Colonic mucosa (tissue), 4 donors: ENCODE measurements at regions not wholly inside any gene's neighbourhood (a gene's known extent, or its start where the extent isn't known, plus 50 kb on each side); places are given as distances from the start of the nearest gene placed in this dataset.
"Not testable (repeated sequence)": the region's sequence is repeated elsewhere in the genome, so short reads cannot be mapped to it uniquely, and the experiment has no call there.

Source experiments
- DNase-seq: peaks from one replicate; pipeline ENCODE4 v3.0.0-alpha.2; 2020
- H3K27ac ChIP-seq: fragments of 200-600 bp; one replicate; pipeline ENCODE4 v1.8.0; 2021
- H3K27me3 ChIP-seq: fragments of 200-600 bp; one replicate; pipeline ENCODE4 v1.8.0; 2021
- H3K36me3 ChIP-seq: fragments of 200-600 bp; one replicate; pipeline ENCODE4 v1.8.0; 2021
- H3K4me1 ChIP-seq: fragments of 200-600 bp; one replicate; pipeline ENCODE4 v1.8.0; 2021; ENCODE audit warnings: mild to moderate bottlenecking
- H3K4me3 ChIP-seq: fragments of 200-600 bp; one replicate; pipeline ENCODE4 v1.8.0; 2021
- H3K9ac ChIP-seq, 2 donors: one replicate each; pipeline ENCODE4 v1.7.0; 2013; ENCODE audit warnings: control low read depth in 2 of 2, low read depth in 2 of 2, low read length in 2 of 2
- H3K9me3 ChIP-seq: fragments of 200-600 bp; one replicate; pipeline ENCODE4 v1.8.0; 2021
- intact Hi-C: fragments of 100-400 bp; cut with DNase I; formaldehyde crosslinking; loops from one replicate; pipeline ENCODE4 v1.14.1; 2022
- TF ChIP-seq, protein P1 (sequence below): fragments of 200-600 bp; IDR thresholded peaks from one replicate; pipeline ENCODE4 v1.8.0; 2022; ENCODE audit warnings: antibody characterized with exemption, mild to moderate bottlenecking
- donor health status: healthy.
- donor health status: DM: no; HTN: no; CAD: no.
- donor health status: DM: no; HTN: no; CAD: no.

DNA sequence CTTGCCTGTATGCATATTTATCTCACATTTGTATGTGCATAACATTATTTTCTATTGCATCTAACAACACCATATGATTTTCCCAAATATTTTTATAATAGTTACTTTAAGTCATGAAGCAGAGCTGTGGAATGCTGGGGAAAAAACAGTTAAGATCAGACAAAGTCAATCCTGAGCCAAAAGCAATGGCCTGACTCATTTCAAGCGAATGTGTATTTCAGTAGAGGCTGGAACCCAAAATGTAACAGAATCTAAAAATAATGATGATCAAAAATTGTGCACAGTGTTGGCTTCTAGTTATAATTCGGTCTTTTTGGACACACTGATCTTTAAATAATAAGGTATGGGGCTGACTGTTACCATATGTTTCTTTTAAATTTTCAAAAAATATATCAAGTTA is 516.2 kb upstream of the ADGRL3 start:
- Histone ChIP-seq H3K36me3 (no peaks in the 10 kb centered on the region), H3K4me1 (no peaks in the 10 kb centered on the region), H3K9ac (no peak overlapping the region), H3K27me3 (no peaks in the 10 kb centered on the region), H3K4me3 (no peak overlapping the region), H3K27ac (no peak overlapping the region), H3K9me3 (no peaks in the 10 kb centered on the region)
- TF ChIP-seq, protein P1, sequence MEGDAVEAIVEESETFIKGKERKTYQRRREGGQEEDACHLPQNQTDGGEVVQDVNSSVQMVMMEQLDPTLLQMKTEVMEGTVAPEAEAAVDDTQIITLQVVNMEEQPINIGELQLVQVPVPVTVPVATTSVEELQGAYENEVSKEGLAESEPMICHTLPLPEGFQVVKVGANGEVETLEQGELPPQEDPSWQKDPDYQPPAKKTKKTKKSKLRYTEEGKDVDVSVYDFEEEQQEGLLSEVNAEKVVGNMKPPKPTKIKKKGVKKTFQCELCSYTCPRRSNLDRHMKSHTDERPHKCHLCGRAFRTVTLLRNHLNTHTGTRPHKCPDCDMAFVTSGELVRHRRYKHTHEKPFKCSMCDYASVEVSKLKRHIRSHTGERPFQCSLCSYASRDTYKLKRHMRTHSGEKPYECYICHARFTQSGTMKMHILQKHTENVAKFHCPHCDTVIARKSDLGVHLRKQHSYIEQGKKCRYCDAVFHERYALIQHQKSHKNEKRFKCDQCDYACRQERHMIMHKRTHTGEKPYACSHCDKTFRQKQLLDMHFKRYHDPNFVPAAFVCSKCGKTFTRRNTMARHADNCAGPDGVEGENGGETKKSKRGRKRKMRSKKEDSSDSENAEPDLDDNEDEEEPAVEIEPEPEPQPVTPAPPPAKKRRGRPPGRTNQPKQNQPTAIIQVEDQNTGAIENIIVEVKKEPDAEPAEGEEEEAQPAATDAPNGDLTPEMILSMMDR = no peak
- no peak for DNase-seq
- intact Hi-C loops = no loop called here

DNA sequence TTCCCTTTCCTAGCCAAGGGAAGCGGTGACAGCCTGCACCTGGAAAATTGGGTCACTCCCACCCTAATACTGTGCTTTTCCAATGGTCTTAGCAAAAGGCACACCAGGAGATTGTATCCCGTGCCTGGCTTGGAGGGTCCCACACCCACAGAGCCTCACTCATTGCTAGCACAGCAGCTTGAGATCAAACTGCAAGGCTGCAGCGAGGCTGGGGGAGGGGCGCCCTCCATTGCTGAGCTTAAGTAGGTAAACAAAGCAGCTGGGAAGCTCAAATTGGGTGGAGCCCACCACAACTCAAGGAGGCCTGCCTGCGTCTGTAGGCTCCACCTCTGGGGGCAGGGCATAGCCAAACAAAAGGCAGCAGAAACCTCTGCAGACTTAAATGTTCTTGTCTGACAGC is 504.1 kb upstream of the ADGRL3 start:
- H3K36me3 ChIP-seq, H3K4me3 ChIP-seq, DNase-seq, H3K9me3 ChIP-seq, H3K27ac ChIP-seq, intact Hi-C loops, H3K27me3 ChIP-seq, H3K9ac ChIP-seq, H3K4me1 ChIP-seq: not testable (repeated sequence)

DNA sequence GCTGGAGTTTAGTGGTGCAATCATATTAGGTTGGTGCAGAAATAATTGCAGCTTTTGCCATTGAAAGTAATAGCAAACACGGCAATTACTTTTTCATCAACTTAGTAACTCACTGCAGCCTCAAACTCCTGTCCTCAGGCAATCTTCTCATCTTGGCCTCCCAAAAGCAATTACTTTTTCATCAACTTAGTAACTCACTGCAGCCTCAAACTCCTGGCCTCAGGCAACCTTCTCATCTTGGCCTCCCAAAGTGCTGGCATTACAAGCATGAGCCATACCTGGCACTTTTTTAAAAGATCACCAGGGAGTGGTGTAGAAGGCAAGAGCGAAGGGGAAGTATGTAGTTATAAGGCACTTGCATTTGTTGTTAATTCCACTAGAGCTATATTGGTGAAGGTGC is 491.1 kb upstream of the ADGRL3 start:
- H3K4me1 ChIP-seq = no peaks in the 10 kb centered on the region
- DNase-seq = no peak
- intact Hi-C loops = no loop called here
- no peak overlapping the region for H3K27ac ChIP-seq
- no peaks in the 10 kb centered on the region for H3K36me3 ChIP-seq
- H3K9ac ChIP-seq = no peak overlapping the region
- H3K27me3 ChIP-seq = no peaks in the 10 kb centered on the region
- TF ChIP-seq, protein P1 = no peak
- no peak overlapping the region for H3K4me3 ChIP-seq
- no peaks in the 10 kb centered on the region for H3K9me3 ChIP-seq

DNA sequence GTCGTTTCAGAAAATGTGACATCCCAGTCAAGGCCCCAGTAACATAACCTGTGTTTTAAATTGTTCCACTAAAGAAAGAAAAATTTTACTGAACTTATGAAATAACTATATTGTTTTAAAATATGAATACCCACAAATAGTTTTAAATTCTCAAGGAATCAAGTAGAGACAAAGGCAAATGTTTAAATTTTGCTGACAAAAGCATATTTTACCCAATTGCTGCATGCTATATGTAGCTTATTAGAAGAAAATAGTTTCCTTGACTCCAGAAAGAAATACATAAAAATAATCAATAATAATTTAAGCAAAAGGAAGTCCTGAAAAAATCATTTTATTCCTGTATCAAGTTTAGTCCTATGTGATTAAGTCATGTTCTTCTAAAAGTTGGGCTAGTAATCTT is 481.3 kb upstream of the ADGRL3 start:
- intact Hi-C loops = no loop called here
- TF ChIP-seq, protein P1 = no peak
- Histone ChIP-seq H3K4me1 (no peaks in the 10 kb centered on the region), H3K36me3 (no peaks in the 10 kb centered on the region), H3K9me3 (no peaks in the 10 kb centered on the region), H3K9ac (no peak overlapping the region), H3K27me3 (no peaks in the 10 kb centered on the region), H3K27ac (no peak overlapping the region), H3K4me3 (no peak overlapping the region)
- DNase-seq = no peak

DNA sequence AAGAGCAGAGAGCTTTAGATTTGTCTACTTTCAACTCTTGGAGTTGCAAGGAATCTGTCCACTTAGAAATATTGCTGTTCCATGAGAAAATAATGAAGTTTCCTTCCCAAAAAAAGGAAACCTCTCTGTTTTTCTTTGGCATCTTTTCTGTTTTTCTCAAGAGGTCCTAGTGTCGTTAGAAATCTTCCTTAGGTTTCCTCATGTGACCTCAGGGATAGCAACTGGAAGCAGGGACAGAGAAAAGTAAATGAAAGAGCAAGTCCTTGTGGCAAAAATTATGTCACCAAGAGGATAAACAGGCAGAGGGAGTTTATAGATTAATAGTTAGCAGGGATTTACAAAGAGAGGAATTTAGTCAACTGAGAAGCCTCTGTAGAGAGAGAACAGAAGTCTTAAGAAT is 478.4 kb upstream of the ADGRL3 start:
- Histone ChIP-seq H3K27me3 (no peaks in the 10 kb centered on the region), H3K9ac (no peak overlapping the region), H3K4me3 (no peak overlapping the region), H3K9me3 (no peaks in the 10 kb centered on the region), H3K27ac (no peak overlapping the region), H3K36me3 (no peaks in the 10 kb centered on the region), H3K4me1 (no peaks in the 10 kb centered on the region)
- intact Hi-C loops = no loop called here
- TF ChIP-seq, protein P1 = no peak
- DNase-seq = no peak

DNA sequence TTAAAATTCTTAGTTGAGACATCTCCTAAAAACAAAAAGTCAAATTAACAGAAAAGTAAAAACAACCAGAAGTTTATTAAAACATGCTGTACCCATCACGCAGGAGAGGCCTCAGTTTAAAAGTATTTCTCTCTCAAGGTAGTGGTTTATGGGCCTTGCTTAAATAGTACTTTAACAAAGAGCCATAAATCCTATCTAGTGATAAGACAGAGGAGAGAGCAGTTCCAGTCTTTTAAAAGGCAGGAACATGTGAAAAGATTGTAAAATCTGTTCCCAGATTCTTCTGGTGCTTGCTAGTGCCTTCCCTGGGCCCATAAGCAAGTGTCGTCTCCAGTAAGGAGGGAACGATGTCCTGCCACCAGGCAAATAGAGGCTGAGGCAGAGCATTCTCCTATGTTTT is 476.3 kb upstream of the ADGRL3 start:
- no peak overlapping the region for H3K27ac ChIP-seq
- TF ChIP-seq, protein P1 = no peak
- H3K9ac ChIP-seq = no peak overlapping the region
- no peaks in the 10 kb centered on the region for H3K27me3 ChIP-seq
- H3K9me3 ChIP-seq = no peaks in the 10 kb centered on the region
- no peak overlapping the region for H3K4me3 ChIP-seq
- no peaks in the 10 kb centered on the region for H3K4me1 ChIP-seq
- no peaks in the 10 kb centered on the region for H3K36me3 ChIP-seq
- intact Hi-C loops = no loop called here
- no peak for DNase-seq
